COLO668 (cell line): ENCODE measurements at regions not wholly inside any gene's neighbourhood (a gene's known extent, or its start where the extent isn't known, plus 50 kb on each side); places are given as distances from the start of the nearest gene placed in this dataset.

Experiments used
- DNase-seq: peaks from one replicate; lab custom pipeline; 2025; ENCODE audit not compliant: unreplicated experiment; lab: John Stamatoyannopoulos, UW

DNA sequence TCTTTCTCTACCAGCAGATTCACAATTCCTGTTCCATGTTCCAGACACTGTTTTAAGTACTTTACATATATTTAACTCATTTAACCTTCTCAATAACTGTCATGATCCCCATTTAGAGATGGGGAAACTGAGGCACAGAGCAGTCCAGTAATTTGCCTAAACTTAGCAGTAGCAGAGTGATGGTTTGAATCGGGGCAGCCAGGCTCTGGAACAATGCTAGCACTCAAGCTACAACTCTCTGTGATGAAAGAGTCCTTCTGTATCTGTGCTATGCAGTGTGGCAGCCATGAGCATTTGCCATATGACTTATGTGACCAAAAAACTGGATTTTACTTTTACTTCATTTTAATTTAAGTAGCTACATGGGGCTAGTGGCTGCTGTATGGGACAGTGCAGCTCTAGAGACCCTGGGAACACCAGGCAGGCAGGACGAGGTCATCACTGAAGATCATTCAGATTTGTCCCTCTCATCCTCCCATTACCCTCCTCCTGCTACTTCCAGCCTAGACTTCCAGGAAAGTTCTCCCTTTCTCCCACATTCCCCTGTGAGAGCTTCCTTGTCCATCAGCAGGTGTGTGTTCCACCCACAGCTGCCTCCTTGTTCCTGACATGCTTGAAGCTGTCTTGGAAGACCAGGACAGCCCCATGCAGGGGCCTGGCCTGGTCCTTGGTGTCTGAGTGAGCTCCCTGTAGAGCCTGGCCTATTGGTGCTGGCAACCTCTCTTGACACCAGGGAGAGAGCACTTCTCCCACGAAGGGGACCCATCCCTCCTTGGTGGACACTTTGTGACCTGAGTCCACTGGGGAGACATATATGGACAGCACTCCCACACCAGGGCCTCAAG, 157.0 kb downstream of the MRPL14 start:
- DNase-seq = no peak

DNA sequence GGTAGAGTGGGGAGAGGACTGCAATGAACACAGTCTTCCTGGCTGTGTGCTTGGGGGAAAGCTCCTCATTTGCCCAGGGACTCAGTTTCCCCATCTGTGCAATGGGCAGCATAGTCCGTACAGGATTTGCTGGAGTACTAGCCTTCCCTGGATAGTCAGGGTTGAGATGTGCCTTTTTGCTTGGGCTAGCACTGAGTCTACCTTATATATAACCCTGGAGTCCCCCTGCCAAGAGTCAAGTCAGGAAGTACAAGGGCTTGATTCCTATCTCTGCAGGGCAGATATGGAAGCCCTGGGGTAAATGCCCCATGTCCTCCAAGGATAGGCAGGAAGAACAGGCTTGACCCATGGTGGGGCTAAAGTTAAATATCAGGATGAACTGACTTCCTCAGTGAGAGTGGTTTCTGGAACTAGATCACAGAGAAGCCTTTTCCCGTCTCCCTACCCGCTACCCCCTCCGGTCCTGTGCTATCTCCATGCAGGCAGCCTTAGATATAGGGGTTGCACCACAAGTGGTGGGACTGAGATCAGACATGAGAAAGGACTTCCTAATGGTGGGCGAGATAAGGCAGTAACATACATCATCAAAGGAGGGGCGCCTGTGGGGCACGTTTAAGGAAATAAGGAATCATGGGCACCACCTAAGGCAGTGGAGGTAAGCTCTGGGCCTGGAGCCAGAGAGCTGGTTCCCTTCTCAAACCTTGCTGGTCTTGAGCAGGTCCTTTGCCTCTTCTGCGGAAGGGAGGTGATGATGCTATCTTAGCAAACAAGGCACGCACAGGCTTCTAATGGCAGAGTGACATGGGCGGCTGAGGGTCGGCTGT, 157.9 kb downstream of the MRPL14 start:
- DNase-seq = no peak

DNA sequence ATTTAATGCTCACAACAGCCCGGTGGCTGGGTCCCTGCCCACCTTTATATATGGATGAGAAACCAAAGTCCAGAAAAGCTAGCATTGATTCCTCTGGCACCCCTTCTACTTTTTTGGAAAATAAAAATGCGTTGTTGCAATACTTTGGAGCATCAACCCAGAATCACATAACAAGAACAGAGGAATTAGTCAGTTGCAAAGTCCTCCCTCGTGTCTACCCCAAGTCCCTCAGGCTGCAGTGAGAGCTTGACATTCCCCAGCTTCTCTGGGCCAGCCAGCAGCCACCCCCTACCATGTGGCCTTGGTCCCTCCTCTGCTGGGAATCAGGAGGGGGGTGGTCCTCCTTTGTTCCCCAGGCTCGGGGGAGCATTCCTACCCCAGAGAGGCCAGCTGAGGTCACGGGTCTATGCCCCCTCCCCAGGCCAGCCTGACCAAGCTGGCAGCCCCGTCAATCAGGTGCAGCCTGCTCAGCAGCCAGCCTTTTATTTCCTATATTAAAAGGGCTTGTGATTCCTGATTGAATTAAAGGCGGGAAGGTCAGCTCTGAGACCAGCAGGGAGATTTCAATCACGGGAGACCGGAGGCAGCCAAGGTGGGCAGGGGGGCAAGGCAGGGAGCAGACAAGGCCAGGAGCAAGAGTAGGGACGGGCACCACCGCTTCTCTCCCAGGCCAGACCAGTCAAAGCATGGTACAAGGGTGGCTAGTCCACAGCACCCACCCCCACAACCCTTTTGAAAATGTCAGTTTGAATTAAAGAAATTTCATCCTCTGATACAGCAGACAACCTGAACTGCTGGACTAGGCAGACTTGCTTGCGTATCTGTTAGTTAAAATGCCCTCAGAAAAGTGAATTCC, 158.9 kb downstream of the MRPL14 start:
- no peak for DNase-seq

DNA sequence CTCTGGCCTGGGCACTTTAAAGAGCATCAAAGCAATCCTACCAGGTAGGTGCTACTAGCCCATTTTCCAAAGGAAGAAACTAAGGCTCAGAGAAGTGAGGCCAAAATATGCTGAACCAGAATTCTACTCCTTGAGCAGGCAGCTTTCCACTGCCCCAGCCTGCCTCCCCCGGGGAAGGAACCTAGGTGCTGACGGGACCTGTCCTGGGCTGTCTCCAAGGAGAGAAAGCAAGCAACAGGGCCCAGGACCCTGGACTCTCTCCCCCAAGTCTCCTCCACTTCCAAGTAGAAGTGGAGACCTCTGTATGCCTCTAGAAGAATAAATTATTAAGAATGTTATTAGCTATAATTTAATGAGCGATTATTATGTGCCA, 159.5 kb downstream of the MRPL14 start:
- no peak for DNase-seq

DNA sequence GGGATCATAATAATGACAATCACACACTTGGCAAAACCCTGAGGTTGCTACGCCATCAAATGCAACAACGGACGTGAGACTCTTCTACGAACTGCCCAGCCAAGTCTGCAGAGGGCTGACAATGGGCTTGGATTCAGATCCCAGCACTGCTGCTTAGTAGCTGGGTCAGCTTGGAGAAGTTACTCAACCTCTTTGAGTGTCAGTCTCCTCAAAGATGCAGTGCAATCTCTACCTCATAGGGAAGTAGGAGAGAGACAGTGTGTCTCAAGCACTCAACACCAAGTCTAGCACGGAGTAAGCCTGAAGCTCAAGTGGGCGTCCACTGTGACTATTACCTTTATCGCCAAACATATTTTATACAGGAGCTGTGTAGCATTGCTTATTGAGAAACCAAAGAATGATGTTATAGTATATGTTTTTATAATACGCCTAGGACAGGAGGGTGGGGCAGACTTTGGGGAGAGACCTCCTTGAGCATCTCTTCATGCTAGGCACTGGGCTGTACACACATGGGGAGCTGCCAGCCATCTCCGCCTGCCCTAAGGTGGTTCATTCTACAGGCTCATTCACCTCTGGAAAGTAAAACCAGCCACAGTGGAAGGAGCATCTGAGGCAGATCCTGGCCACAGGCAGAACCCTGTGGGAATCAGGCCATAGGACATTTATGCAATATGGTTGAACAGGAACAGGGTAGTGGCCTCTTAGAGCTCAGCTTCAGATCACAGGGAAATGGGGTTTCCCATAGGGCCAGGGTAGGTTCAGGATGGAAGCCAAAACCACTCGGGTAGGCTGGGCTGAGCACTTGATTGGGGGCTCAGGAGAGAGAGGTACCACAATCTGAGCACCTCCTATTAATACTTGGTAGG, 160.2 kb downstream of the MRPL14 start:
- no peak for DNase-seq

DNA sequence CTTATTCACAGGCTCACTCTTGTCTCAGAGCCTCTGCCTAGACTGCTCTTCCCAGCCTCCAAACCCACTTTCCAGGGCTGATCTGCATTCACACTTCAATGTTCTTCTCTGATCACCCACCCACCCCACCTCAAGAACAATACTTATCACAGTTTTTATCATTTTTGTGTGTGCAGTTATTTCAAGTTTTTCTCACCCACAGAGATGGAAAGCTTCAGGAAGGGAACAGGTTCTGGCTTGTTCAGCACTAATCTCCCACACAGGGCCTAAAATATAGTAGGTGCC, 160.9 kb downstream of the MRPL14 start:
- DNase-seq = no peak

DNA sequence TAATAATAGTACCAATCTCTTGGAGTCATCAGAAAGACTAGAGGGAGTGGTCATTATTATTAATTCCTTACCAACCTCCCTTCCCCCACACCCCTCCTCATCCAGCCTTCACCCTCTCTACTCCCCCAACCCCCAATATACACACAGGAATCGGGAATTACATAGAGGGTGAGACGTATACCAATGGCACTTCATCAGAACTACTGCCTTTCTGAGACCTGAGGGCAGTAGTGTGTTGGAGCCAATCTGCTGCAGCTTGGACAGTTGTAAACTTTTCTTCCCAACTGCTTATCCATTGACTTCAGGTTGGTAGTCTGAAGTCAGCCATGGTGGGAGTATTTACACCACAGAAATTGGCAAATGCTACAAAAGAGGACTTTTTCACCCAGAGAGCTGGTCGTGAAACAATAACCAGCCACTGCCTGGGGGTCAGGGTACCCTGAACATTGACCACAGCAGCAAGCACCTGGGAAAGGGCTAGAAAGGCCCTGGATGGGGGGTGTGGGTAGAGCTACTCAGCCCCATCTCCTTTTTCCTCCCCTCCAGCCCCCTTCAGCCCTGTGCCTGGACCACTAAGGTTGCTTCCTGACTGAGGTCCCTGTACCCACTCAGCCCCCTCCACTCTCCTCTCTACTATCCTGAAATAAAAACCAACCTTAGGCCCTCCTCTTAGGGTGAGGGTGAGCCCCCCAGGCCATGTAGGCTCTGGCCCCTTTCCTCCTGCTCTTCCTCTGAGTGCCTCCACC, 161.5 kb downstream of the MRPL14 start:
- DNase-seq = no peak

DNA sequence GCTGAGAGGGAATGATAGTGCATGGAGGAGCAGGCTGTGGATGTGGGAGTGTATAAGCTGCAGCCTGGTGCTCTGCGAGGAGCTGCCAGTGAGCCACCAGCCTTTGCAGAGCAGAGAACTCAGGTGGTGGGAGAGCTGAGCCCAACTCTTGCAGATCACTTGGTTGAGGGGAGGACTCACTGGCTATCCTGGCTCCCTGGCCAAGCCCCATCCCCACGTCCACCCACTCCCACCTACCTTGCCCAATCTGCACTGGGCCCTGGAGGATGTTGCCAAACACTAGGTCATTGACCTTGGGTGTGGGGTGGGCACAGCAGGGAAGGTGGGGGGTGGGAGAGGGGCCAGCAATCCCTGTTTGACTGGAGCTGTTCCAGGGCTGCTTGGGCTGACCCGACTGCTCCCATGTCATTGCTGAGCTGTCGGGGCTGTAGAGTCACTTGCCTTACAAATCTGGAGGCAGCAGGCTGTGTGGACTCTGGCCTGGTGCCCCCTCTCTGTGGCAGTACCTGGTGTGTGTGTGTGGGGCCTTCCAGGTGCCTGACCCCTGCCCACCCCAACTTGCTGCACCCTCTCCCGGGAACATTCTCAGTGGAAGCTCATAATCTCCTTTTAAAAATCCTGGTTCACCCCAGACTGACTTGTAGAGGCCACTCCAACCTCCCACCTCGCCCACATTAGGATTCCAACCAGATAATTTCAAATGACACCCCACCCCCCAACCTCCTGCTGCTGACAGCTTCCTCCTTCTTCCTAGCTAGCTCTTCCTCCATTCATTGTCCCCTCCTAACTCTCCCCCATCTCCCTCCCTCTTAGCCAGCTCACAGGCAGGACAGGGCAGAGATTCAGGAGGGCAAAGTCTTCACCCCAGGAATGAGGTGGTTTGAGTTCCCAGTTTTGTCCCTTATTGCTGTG, 162.3 kb downstream of the MRPL14 start:
- DNase-seq = no peak

DNA sequence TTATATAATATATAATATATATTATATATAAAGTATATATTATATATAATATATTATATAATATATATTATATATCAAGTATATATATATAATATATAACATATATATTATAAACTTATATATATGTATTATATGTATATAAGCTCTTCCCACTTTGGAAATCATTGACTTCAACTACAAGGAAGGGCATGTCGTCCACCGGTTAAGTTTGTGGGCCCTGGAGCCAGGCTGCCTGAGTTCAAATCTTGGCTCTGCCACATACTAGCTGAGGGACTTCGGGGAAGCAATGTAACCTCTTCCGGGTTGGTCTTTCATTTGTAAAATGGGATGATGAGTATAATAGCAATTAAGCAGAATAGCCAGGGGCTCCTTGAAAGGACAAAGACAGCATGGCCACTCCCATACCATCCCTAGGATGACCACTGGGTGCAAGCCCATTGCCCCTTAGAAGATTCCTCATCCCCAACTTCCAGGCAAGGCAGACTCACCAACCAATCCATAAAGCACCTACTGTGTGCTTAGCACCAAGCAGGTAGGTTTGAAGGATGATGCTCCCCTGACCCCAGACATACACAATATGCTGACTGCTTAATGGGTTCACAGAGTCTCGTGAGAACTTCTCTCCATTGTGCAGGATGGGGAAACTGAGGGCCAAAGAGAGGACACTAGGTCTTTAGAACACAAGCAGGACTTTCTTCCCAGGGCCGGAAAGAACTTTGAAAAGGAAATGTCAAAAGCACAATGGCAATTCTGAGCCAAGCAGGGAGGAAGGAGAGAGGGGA, 163.2 kb downstream of the MRPL14 start:
- no peak for DNase-seq

DNA sequence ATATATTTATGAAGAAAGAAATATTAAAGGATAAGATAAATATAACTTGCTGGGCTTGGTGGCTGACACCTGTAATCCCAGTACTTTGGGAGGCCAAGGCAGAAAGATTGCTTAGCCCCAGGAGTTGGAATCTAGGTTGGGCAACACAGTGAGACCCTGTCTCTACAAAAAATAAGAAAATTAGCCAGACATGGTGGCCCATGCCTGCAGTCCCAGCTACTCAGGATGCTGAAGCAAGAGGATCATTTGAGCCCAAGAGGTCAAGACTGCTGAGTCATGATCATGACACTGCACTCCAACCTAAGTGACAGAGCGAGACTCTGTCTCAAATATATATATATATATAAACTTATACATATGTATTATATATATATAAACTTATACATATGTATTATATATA, 164.0 kb downstream of the MRPL14 start:
- no peak for DNase-seq

DNA sequence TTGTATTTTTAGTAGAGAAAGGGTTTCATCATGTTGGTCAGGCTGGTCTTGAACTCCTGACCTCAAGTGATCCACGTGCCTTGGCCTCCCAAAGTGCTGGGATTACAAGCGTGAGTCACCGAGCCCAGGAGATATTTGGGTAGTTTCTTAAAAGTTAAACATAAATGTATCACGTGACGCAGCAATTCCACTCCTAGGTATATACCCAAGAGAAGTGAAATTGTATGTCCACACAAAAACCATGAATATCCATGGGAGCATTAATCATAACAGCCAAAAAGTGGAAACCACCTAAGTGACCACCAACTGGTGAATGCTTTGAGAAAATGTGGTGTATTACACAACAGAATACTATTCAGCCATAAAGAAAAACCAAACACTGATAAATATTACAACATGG, 164.8 kb downstream of the MRPL14 start:
- DNase-seq = no peak

DNA sequence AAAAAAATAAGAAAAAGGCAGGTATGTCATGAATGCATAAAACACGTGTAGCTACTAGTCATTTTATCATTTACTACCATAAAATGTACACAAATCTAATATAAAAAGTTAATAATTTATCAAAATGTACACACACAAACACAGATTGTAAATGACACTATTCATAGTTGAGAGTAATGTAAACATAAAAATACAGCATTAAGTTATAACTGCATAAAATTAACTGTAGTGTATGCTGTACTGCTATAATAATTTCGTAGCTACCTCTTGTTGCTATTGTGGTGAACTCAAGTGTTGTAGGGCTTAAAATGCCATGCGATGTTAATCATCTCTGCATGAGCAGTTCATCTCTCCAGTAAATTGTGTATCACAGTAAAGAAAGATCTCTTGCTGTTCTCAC, 170.0 kb downstream of the MRPL14 start:
- DNase-seq = no peak

DNA sequence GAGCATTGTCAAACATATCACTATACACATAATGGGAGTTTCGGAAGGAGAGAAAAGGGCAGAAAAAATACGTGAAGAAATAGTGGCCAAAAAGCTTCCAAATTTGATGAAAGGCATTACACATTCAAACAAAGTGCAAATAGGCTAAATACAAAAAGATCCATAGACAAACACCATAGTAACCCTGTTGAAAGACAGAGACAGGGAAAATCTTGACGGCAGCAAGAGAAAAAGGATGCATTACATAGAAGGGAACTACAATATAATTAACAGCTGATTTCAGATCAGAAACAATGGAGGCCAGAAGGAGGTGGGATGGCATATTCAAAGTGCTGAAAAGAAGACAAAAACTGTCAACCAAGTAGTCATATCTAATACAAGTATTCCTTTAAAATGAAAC, 170.8 kb downstream of the MRPL14 start:
- DNase-seq = no peak

DNA sequence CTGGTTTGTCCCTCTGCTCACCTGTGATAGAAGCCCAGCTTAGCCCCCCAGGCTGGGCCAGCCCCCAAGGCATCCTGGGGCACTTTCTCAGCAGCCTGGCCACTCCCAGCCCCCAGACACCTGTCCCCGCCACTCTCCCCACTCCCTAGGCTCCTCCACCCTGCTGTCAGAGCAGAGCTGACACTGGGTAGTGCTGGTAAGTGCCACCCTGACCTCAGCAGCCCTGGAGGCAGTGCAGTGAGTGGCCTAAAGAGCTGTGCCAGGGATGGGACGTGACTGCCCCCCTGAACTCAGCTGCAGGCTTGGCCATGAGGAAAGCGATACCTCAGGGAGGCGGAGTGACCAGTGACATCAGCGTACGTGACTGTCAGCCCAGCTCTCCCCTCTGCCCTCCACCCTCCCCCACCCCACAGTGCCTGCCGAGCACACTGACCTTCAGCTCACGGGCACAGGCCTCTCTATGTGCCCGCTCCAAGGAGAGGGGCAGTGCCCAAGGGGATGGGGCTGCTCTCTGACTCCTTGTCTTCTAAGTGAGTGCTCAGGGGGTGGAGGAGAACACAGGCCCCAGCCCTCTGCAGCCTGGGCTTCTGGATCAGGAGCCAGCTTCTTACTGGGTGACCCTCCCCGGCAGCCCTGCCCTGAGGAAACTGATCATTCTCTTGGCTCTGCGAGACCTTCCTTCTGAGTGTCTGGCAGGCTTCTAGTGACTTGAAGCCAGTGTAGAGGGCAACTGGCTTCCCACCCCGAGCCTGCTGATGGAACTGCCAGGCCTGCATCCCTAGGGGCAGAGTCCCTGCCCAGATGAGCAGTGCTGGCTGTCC, 172.7 kb downstream of the MRPL14 start:
- no peak for DNase-seq

DNA sequence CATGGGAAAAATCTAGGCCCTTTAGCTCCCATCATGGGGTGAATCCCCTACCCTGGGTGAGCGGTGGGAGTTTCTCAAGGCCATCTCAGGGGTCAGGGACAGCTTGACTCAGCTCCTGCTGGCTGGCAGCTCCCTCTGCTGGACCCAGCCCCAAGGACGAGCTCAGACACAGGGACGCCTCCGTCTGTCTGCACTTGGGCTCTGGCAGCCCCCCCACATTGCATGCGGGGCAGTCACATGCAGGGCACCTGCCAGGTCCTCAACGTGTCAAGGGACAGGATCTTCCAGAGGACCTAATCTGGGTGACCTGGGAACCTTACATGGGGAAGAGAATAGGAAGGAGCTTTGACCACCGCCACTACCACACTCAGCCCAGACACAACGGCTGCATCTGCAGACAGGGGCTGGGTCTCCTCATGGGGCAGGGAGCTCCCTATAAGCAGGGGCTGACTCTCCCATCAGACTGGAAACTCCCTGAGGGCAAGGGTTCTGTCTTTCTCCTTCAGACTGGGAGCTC, 173.4 kb downstream of the MRPL14 start:
- DNase-seq = no peak

DNA sequence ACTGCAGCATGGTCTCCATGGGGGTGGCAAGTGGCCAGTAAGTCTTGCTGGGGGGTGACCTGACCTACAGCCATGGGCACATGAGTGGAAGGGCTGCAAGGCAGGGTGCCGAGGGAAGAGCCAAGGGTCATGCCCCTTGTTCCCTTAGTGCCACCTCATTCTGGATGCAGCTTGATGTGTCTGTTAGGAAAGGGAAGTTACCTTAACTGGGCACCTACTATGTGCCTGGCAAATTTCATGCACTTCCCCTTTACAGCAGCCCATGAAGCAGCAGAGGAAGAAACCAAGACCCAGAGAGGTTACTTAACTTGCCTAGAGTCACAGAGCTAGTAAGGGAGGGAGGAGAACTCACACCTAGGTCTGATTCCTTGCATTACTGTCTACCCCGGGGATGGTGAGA, 174.0 kb downstream of the MRPL14 start:
- DNase-seq = no peak

DNA sequence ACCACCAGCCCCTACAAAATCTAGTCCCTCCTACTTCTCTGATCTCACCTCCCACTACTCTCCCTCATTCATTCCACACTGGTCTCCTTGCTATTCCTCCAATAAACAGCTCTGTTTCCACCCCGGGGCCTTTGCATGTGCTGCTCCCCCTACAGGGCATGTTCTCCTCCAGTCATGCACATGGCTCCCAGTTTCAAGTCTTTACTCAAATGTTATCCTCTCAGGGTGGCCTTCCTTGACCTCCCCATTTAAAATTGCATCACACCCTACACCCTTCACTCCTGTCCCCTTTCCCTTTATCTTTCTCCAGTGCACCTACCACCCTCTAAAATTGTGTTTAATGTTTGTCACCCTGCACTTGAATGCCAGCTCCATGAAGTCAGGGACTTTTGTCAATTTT, 174.5 kb downstream of the MRPL14 start:
- no peak for DNase-seq
